HEK293 (cell line): ENCODE measurements at regions not wholly inside any gene's neighbourhood (a gene's known extent, or its start where the extent isn't known, plus 50 kb on each side); places are given as distances from the start of the nearest gene placed in this dataset.

Experiments
- CTCF ChIP-seq: fragments of 450-650 bp; formaldehyde crosslinking; IDR thresholded peaks from 2 replicates; pipeline ENCODE4 v1.5.1; 2016; ENCODE audit warnings: missing biosample characterization, missing genetic modification characterization
- ELK4 ChIP-seq: IDR thresholded peaks from 2 replicates; pipeline ENCODE4 v1.6.1; 2011; ENCODE audit warnings: mild to moderate bottlenecking, low read depth, low read length, borderline replicate concordance
- PBX3 ChIP-seq: sonication (generic); formaldehyde crosslinking; IDR thresholded peaks from 2 replicates; pipeline ENCODE4 v1.8.1; 2022; ENCODE audit warnings: mild to moderate bottlenecking, moderate library complexity, missing genetic modification reagents
- YY1 ChIP-seq: fragments of 450-650 bp; formaldehyde crosslinking; IDR thresholded peaks from 2 replicates; pipeline ENCODE4 v1.5.1; 2018; ENCODE audit warnings: missing biosample characterization, missing genetic modification characterization
- ZNF274 ChIP-seq, 2 experiments: fragments of 200-500 bp in 1 of 2; fragments of 450-650 bp in 1 of 2; sonication (Bioruptor generic) in 1 of 2; formaldehyde crosslinking in 1 of 2; IDR thresholded peaks; 2 replicates each; pipeline versions ENCODE4 v1.5.1 to v1.6.1; 2014 to 2016; ENCODE audit warnings: borderline replicate concordance in 1 of 2, inconsistent platforms in 1 of 2, low read length in 1 of 2, missing biosample characterization in 1 of 2, missing genetic modification characterization in 1 of 2
- ZNF585B ChIP-seq: fragments of 450-650 bp; formaldehyde crosslinking; IDR thresholded peaks from 2 replicates; pipeline ENCODE4 v1.5.1; 2016; ENCODE audit warnings: missing biosample characterization, missing genetic modification characterization
- ZNF677 ChIP-seq: fragments of 450-650 bp; IDR thresholded peaks from 2 replicates; pipeline ENCODE4 v1.5.0; 2018; ENCODE audit warnings: missing biosample characterization, mild to moderate bottlenecking, missing genetic modification characterization, moderate library complexity
- ZSCAN30 ChIP-seq: fragments of 450-650 bp; IDR thresholded peaks from 2 replicates; pipeline ENCODE4 v1.5.1; 2018; ENCODE audit warnings: missing biosample characterization, mild to moderate bottlenecking, missing genetic modification characterization, moderate library complexity

- TF ChIP-seq ZNF585B (tag by site-specific recombination) (no peak), YY1 (no peak), ELK4 (no peak), ZNF274 (IDR thresholded peaks at IDR 0.05; ENCODE audit: low read length) (no peak), ZNF274 (tag by site-specific recombination; IDR thresholded peaks at IDR 0.05; ENCODE audit: borderline replicate concordance) (no peak), CTCF (tag by site-specific recombination) (no peak), PBX3 (CRISPR knock-in tag) (no peak), ZNF677 (tag by site-specific recombination) (no peak), ZSCAN30 (tag by site-specific recombination) (no peak)
These were observed 77.2 kb upstream of the SEMA6D start for GRCh38 chr15:47640079-47640478.
